Esophagus squamous epithelium (tissue), 5 donors: ENCODE measurements at regions not wholly inside any gene's neighbourhood (a gene's known extent, or its start where the extent isn't known, plus 50 kb on each side); places are given as distances from the start of the nearest gene placed in this dataset.
"Not testable (repeated sequence)": the region's sequence is repeated elsewhere in the genome, so short reads cannot be mapped to it uniquely, and the experiment has no call there.

Source experiments
- DNase-seq: peaks from one replicate; lab custom pipeline; 2025; lab: John Stamatoyannopoulos, UW
- H3K27ac ChIP-seq, 4 donors: fragments of 200-600 bp; sonication (generic); one replicate each; pipeline ENCODE4 v1.5.1; 2016 to 2019; ENCODE audit warnings: mild to moderate bottlenecking in 1 of 4
- H3K27me3 ChIP-seq, 4 donors: fragments of 200-600 bp; sonication (generic); 1 replicate in 3 of 4; 2 replicates in 1 of 4; pipeline versions ENCODE4 v1.5.1 to v1.6.0; 2017 to 2021; ENCODE audit warnings: antibody characterized with exemption in 1 of 4
- H3K36me3 ChIP-seq, 3 donors: fragments of 200-600 bp; sonication (generic); one replicate each; pipeline ENCODE4 v1.5.1; 2016 to 2019
- H3K4me1 ChIP-seq, 3 donors: fragments of 200-600 bp; sonication (generic); one replicate each; pipeline ENCODE4 v1.5.1; 2017 to 2019
- H3K4me3 ChIP-seq, 4 donors: fragments of 200-600 bp; sonication (generic); 1 replicate in 3 of 4; 2 replicates in 1 of 4; pipeline ENCODE4 v1.5.1; 2016 to 2019; ENCODE audit warnings: mild to moderate bottlenecking in 2 of 4, moderate library complexity in 1 of 4
- H3K9me3 ChIP-seq, 3 donors: fragments of 200-600 bp; sonication (generic); one replicate each; pipeline ENCODE4 v1.5.1; 2016 to 2019
- CTCF ChIP-seq, 6 experiments: fragments of 450-650 bp in 4 of 6; fragments of 200-600 bp in 2 of 6; sonication (generic) in 2 of 6; IDR thresholded peaks; one replicate each; pipeline ENCODE4 v1.5.1; 2016 to 2019; ENCODE audit warnings: antibody characterized with exemption in 6 of 6, mild to moderate bottlenecking in 4 of 6, moderate library complexity in 4 of 6
- POLR2A ChIP-seq, 4 donors: fragments of 450-650 bp; IDR thresholded peaks; one replicate each; pipeline ENCODE4 v1.6.1; 2017; ENCODE audit warnings: antibody characterized with exemption in 4 of 4, mild to moderate bottlenecking in 4 of 4, moderate library complexity in 3 of 4
- WGBS, 2 donors: methylation state at CpG; one replicate each; pipeline ENCODE4 v1.1.5; 2018; 5-methylcytosine and 5-hydroxymethylcytosine counted together
- intact Hi-C: fragments of 100-400 bp; cut with DNase I; formaldehyde crosslinking; loops from one replicate; pipeline ENCODE4 v1.15.0; 2022
- donor health status: DM: yes; HTN: yes; CAD: no.

DNA sequence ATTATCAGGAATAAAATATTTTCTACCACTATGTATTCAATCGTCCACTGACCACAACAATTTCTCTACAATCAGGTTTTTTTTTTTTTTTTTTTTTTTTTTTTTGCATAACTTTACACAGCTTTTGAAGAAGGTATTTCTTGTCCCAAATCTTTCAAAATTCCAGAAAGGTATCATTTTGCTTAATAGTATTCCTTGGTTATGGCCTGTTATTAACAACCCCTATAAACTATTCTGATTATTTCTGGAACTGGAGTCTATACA, 145.3 kb downstream of the ALX1 start:
- 12 to 23% methylated on average over 1 of the region's 1 CpG for WGBS, 2 donors
- no peaks in the 10 kb centered on the region for H3K27me3 ChIP-seq

GRCh38 chr12:85425926-85426325, 145.9 kb downstream of the ALX1 start:
- H3K4me3 ChIP-seq: no peak overlapping the region
- H3K27ac ChIP-seq: no peak overlapping the region
- TF ChIP-seq POLR2A (IDR thresholded peaks at IDR 0.05) (no peak), CTCF (IDR thresholded peaks at IDR 0.05) (no peak)
- 54 to 55% methylated on average over 4 of the region's 4 CpGs for WGBS, 2 donors
- H3K9me3 ChIP-seq: no peaks in the 10 kb centered on the region
- no peaks in the 10 kb centered on the region for H3K4me1 ChIP-seq
- no peak for DNase-seq
- intact Hi-C loops: no loop called here
- no peaks in the 10 kb centered on the region for H3K36me3 ChIP-seq
- no peaks in the 10 kb centered on the region for H3K27me3 ChIP-seq

More for the DNA sequence above, 145.3 kb downstream of the ALX1 start:
- no peak overlapping the region for H3K27ac ChIP-seq
- intact Hi-C loops: no loop called here
- H3K36me3 ChIP-seq: no peaks in the 10 kb centered on the region
- DNase-seq: no peak
- H3K9me3 ChIP-seq: no peaks in the 10 kb centered on the region
- no peak overlapping the region for H3K4me3 ChIP-seq
- H3K4me1 ChIP-seq: no peaks in the 10 kb centered on the region
- TF ChIP-seq CTCF (IDR thresholded peaks at IDR 0.05) (no peak), POLR2A (IDR thresholded peaks at IDR 0.05) (no peak)

DNA sequence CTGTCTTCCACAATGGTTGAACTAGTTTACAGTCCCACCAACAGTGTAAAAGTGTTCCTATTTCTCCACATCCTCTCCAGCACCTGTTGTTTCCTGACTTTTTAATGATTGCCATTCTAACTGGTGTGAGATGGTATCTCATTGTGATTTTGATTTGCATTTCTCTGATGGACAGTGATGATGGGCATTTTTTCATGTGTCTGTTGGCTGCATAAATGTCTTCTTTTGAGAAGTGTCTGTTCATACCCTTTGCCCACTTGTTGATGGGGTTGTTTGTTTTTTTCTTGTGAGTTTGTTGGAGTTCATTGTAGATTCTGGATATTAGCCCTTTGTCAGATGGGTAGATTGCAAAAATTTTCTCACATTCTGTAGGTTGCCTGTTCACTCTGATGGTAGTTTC, 153.1 kb downstream of the ALX1 start:
- H3K4me3 ChIP-seq, intact Hi-C loops, H3K27me3 ChIP-seq, H3K9me3 ChIP-seq, H3K4me1 ChIP-seq, H3K27ac ChIP-seq, H3K36me3 ChIP-seq, DNase-seq: not testable (repeated sequence)

DNA sequence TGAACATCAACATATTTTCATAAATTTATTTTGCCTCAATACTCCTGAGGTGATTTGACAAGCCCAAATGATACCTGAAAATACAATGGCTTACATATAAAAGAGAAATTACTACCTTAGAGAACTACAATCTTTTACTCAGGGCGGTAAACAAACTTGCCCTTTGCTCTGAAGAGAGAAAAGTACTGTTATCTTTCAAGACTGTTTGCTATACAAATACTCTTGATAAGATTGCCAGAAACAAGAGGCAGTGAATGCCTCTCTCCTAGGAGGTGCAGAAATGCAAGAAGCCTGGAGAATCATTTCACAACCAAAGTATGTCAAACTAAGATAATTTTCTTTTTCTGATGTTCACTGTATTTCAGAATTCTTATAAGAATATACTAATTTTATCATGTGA, 160.3 kb downstream of the ALX1 start:
- intact Hi-C loops: no loop called here

DNA sequence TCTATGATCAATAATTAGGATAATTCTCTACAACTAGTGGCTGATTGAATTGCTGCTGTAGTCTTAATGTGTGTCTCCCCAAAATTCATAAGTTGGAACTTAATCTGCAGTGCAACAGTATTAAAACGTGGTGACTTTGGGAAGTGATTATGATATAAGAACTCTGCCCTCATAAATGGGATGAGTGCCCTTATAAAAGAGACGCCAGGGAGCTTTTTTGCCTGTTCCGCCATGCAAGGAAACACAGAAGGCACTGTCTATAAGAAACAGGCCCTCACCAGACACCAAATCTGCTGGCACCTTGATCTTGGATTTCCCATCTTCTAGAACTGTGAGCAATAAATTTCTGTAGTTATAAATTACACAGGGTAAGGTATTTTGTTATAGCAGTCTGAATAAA, 161.0 kb downstream of the ALX1 start:
- no peak for TF ChIP-seq POLR2A (IDR thresholded peaks at IDR 0.05)
- no peak for TF ChIP-seq CTCF (IDR thresholded peaks at IDR 0.05)
- intact Hi-C loops: no loop called here
- no peak overlapping the region for H3K27ac ChIP-seq
- no peaks in the 10 kb centered on the region for H3K9me3 ChIP-seq
- H3K36me3 ChIP-seq: no peaks in the 10 kb centered on the region
- H3K4me1 ChIP-seq: no peaks in the 10 kb centered on the region
- 77 to 80% methylated on average over 3 of the region's 3 CpGs for WGBS, 2 donors
- H3K4me3 ChIP-seq: no peak overlapping the region
- no peak for DNase-seq
- no peaks in the 10 kb centered on the region for H3K27me3 ChIP-seq

More for the DNA sequence above, 160.3 kb downstream of the ALX1 start:
- WGBS, 2 donors: 79 to 89% methylated on average over 1 of the region's 1 CpG
- DNase-seq: no peak
- Histone ChIP-seq H3K27me3 (no peaks in the 10 kb centered on the region), H3K27ac (no peak overlapping the region), H3K4me1 (no peaks in the 10 kb centered on the region), H3K36me3 (no peaks in the 10 kb centered on the region), H3K9me3 (no peaks in the 10 kb centered on the region), H3K4me3 (no peak overlapping the region)
- TF ChIP-seq POLR2A (IDR thresholded peaks at IDR 0.05): no peak
- no peak for TF ChIP-seq CTCF (IDR thresholded peaks at IDR 0.05)

GRCh38 chr12:85441741-85442140, 161.7 kb downstream of the ALX1 start:
- no peak for TF ChIP-seq CTCF (IDR thresholded peaks at IDR 0.05)
- TF ChIP-seq POLR2A (IDR thresholded peaks at IDR 0.05): no peak
- Histone ChIP-seq H3K4me1 (no peaks in the 10 kb centered on the region), H3K27me3 (no peaks in the 10 kb centered on the region), H3K36me3 (no peaks in the 10 kb centered on the region), H3K4me3 (no peak overlapping the region), H3K9me3 (no peaks in the 10 kb centered on the region), H3K27ac (no peak overlapping the region)
- DNase-seq: no peak
- intact Hi-C loops: no loop called here
- 82 to 88% methylated on average over 1 of the region's 1 CpG for WGBS, 2 donors
